Neutrophil (primary cell): ENCODE measurements at regions not wholly inside any gene's neighbourhood (a gene's known extent, or its start where the extent isn't known, plus 50 kb on each side); places are given as distances from the start of the nearest gene placed in this dataset.

Experiments used
- H3K27ac ChIP-seq: fragments of 200-600 bp; sonication (generic); 2 replicates; pipeline ENCODE4 v1.5.1; 2016; ENCODE audit warnings: mild to moderate bottlenecking, moderate library complexity
- H3K27me3 ChIP-seq: fragments of 200-600 bp; sonication (generic); 2 replicates; pipeline ENCODE4 v1.6.0; 2016; ENCODE audit warnings: mild to moderate bottlenecking
- H3K36me3 ChIP-seq: fragments of 200-600 bp; sonication (generic); 2 replicates; pipeline ENCODE4 v1.5.1; 2017
- H3K4me1 ChIP-seq, 2 experiments: fragments of 200-600 bp in 1 of 2; sonication (generic) in 1 of 2; 1 replicate in 1 of 2; 2 replicates in 1 of 2; pipeline versions ENCODE4 v1.5.1 to v1.6.1; 2013 to 2016; ENCODE audit warnings: low read depth in 1 of 2, low read length in 1 of 2, mild to moderate bottlenecking in 1 of 2, moderate library complexity in 1 of 2; ENCODE audit not compliant: control insufficient read depth in 1 of 2, insufficient read depth in 1 of 2
- H3K4me3 ChIP-seq, 2 experiments: fragments of 200-600 bp in 1 of 2; sonication (generic) in 1 of 2; 1 replicate in 1 of 2; 2 replicates in 1 of 2; pipeline ENCODE4 v1.5.1; 2013 to 2016; ENCODE audit warnings: low read depth in 1 of 2, low read length in 1 of 2, mild to moderate bottlenecking in 1 of 2, moderate library complexity in 1 of 2
- H3K9me3 ChIP-seq: fragments of 200-600 bp; sonication (generic); 2 replicates; pipeline ENCODE4 v1.5.1; 2016
- CTCF ChIP-seq: fragments of 200-600 bp; sonication (generic); IDR thresholded peaks from 2 replicates; pipeline ENCODE4 v1.5.1; 2016; ENCODE audit warnings: antibody characterized with exemption

DNA sequence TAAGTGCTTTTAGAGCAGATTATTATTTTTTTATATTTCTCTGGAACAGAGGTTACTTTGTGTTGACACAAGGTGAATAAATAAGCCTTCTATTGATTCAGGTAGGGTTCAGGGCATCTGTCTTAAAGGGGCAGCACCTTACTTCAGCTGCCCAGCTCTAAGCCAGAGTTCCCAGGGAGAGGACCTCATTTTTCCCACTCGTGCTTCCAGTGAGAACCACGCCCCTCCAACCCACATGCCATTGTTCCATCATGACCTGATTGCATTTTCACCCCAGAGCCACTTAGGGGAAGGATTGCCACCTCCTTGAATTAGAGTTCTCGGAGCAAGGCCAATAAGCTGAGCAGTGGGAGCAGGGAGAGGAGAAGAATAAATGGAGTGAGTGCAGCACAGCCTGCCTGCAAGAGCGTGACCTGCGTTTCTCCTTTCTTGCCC is 104.3 kb upstream of the FRY start:
- no peak overlapping the region for H3K27ac ChIP-seq
- no peaks in the 10 kb centered on the region for H3K36me3 ChIP-seq
- H3K9me3 ChIP-seq: no peaks in the 10 kb centered on the region
- no peak for TF ChIP-seq CTCF
- no peak overlapping the region for H3K4me3 ChIP-seq
- H3K27me3 ChIP-seq: no peaks in the 10 kb centered on the region
- peaks cover 22 to 28% of the 10 kb centered on the region in 2 experiments for H3K4me1 ChIP-seq

DNA sequence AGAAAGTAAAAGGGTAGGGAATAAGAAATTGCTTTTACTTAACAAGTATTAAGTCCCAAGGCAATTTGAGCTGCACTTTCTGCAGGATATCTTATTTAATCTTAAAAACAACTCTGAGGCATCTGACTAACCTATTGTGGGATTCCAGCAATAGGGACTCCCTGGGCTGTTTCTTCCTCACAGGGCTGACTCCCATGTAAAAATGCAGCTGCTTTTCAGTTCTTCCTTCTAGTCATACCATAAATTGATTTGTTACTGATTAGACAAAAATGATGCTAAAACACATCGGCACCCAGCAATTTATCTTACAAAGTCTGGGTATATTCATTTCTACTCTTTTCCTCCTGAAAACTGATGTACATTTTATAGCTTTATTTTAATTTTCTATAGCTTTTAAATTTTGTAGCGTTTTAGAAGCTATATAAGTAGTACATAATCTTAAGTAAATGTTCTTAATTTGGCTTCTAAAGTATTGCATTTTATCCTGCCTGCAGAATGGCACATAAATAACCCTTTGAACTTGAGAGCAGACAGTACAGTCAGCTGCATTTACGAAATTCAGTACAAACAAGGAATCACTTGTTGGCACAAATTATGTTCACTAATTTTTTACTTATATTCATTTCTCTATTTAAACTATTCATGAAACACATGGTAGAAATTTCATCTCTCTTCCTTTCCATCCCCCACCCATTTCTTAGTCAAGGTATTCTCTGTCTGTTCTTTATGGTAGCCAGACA is 102.4 kb upstream of the FRY start:
- H3K27ac ChIP-seq: no peak overlapping the region
- TF ChIP-seq CTCF: no peak

GRCh38 chr13:31930490-31930889 is 101.1 kb upstream of the FRY start:
- Histone ChIP-seq H3K27me3 (no peaks in the 10 kb centered on the region), H3K4me1 (peaks cover 22 to 32% of the 10 kb centered on the region in 2 experiments), H3K27ac (peak overlapping the region; percentile 72), H3K4me3 (no peak overlapping the region), H3K9me3 (no peaks in the 10 kb centered on the region), H3K36me3 (no peaks in the 10 kb centered on the region)
- no peak for TF ChIP-seq CTCF

More for the DNA sequence above, 102.4 kb upstream of the FRY start:
- Histone ChIP-seq H3K9me3 (no peaks in the 10 kb centered on the region), H3K27me3 (no peaks in the 10 kb centered on the region), H3K36me3 (no peaks in the 10 kb centered on the region), H3K4me1 (peaks cover 22 to 28% of the 10 kb centered on the region in 2 experiments), H3K4me3 (no peak overlapping the region)

DNA sequence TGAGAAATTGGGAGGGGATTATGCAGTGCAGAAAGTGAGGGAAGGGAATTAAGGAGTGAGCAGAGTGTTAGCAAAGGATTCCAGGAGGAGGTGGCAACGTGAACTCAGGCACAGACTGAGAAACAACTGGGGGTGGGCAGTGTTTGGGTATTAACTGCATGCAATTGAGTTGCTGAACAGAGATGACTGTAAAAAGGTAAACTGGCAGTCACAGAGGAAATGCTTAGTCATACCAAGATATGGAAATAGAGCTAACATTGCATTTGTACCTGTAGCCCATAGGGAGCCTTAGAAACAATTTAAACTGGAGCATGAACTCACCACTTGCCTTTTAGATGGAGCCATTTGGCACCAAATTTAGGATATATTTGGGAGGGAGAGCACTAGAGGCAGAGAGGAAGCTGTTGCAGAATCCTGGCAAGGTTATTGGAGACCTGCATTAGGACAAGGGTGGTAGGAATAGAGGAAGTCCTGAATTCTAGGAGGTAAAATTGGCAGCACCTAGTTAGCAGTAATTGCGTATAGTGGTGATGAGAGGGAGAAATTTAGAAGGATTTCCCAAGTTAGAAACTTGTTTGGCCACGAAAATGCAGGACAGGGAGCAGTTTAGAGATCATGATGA is 100.6 kb upstream of the FRY start:
- Histone ChIP-seq H3K4me1 (peaks cover 27 to 36% of the 10 kb centered on the region in 2 experiments), H3K27ac (peak overlapping the region; percentile 72), H3K36me3 (no peaks in the 10 kb centered on the region), H3K9me3 (no peaks in the 10 kb centered on the region), H3K27me3 (no peaks in the 10 kb centered on the region), H3K4me3 (no peak overlapping the region)
- no peak for TF ChIP-seq CTCF

GRCh38 chr13:31937436-31937835 is 94.1 kb upstream of the FRY start:
- peaks cover 28% of the 10 kb centered on the region in 2 experiments for H3K4me1 ChIP-seq
- H3K27me3 ChIP-seq: no peaks in the 10 kb centered on the region
- no peak for TF ChIP-seq CTCF
- H3K9me3 ChIP-seq: no peaks in the 10 kb centered on the region
- H3K4me3 ChIP-seq: no peak overlapping the region
- H3K36me3 ChIP-seq: no peaks in the 10 kb centered on the region
- H3K27ac ChIP-seq: no peak overlapping the region
